Ovary (tissue), 7 donors: ENCODE measurements at regions not wholly inside any gene's neighbourhood (a gene's known extent, or its start where the extent isn't known, plus 50 kb on each side); places are given as distances from the start of the nearest gene placed in this dataset.

ENCODE experiments used
- DNase-seq, 5 donors: peaks; one replicate each; pipeline ENCODE4 v3.0.0-alpha.2; 2019 to 2020
- H3K27ac ChIP-seq, 2 donors: fragments of 200-600 bp; one replicate each; pipeline versions ENCODE4 v1.5.1 to v1.8.0; 2019 to 2022
- H3K27me3 ChIP-seq: fragments of 200-600 bp; one replicate; pipeline ENCODE4 v1.8.0; 2022
- H3K36me3 ChIP-seq: fragments of 200-600 bp; sonication (generic); one replicate; pipeline ENCODE4 v1.5.1; 2019
- H3K4me1 ChIP-seq: one replicate; pipeline ENCODE4 v1.8.1; 2013; ENCODE audit warnings: mild to moderate bottlenecking, moderate library complexity; ENCODE audit not compliant: insufficient read depth
- H3K4me3 ChIP-seq: fragments of 200-600 bp; sonication (generic); one replicate; pipeline ENCODE4 v1.5.1; 2017
- H3K9me3 ChIP-seq, 2 donors: fragments of 200-600 bp in 1 of 2; sonication (generic) in 1 of 2; one replicate each; pipeline versions ENCODE4 v1.5.1 to v1.8.1; 2013 to 2019; ENCODE audit warnings: mild to moderate bottlenecking in 1 of 2, moderate library complexity in 1 of 2
- CTCF ChIP-seq, 3 donors: fragments of 450-650 bp in 2 of 3; fragments of 200-600 bp in 1 of 3; IDR thresholded peaks; one replicate each; pipeline versions ENCODE4 v1.5.1 to v1.8.0; 2016 to 2022; ENCODE audit warnings: antibody characterized with exemption in 3 of 3, mild to moderate bottlenecking in 1 of 3
- EP300 ChIP-seq: sonication (generic); formaldehyde crosslinking; IDR thresholded peaks from one replicate; pipeline ENCODE4 v1.6.1; 2017; ENCODE audit warnings: antibody characterized with exemption
- POLR2A ChIP-seq: fragments of 450-650 bp; IDR thresholded peaks from one replicate; pipeline ENCODE4 v1.6.1; 2017; ENCODE audit warnings: antibody characterized with exemption, mild to moderate bottlenecking, moderate library complexity
- WGBS, 3 donors: extraction: QIAGEN DNeasy Blood & Tissue Kit in 1 of 3; methylation state at CpG; one replicate each; pipeline versions ENCODE4 v1.1.5 to v1.1.7; 2013 to 2017; 5-methylcytosine and 5-hydroxymethylcytosine counted together
- intact Hi-C, 4 donors: fragments of 100-400 bp; cut with DNase I; formaldehyde crosslinking; loops; one replicate each; pipeline versions ENCODE4 v1.11.0 to v1.15.1; 2022 to 2023
- donor health status: DM: no; HTN: no; CAD: no; lungs with moderate emphysema.
- donor health status: DM: no; HTN: no; CAD: no.
- donor health status: Bipolar disorder and iron deficiency.
- donor health status: DM: no; HTN: no; CAD: no.
- donor health status: DM: yes; HTN: yes; CAD: no.

DNA sequence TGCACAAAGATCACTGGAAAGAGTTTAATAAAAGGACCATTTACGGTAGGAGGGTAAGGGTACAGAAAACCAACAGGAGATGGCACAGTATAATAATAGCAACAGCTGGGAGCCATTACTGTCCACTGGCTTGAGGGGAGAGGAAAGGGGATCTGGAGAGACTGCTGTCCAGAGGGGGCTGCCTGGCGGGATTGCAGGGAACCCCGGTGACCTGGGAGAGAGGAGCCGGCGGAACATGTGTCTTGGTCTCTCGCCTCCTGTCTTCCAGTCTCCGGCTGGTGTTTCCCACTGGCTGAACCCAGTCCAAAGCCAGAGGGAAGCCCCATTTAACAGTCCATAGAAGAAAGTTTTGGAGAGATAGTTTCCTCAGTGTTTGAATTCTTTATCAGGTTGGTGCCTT lies 57.5 kb upstream of the PODXL start:
- H3K36me3 ChIP-seq = no peaks in the 10 kb centered on the region
- H3K4me3 ChIP-seq = no peak overlapping the region
- WGBS, 3 donors = 76 to 86% (median 79%) methylated on average over 7 of the region's 7 CpGs
- no peak overlapping the region for H3K27ac ChIP-seq
- intact Hi-C loops = no loop called here
- H3K27me3 ChIP-seq = no peaks in the 10 kb centered on the region
- DNase-seq = no peak
- no peak for TF ChIP-seq POLR2A
- TF ChIP-seq EP300 = no peak
- no peak for TF ChIP-seq CTCF (IDR thresholded peaks at IDR 0.05)
- H3K4me1 ChIP-seq = no peaks in the 10 kb centered on the region
- no peaks in the 10 kb centered on the region for H3K9me3 ChIP-seq

GRCh38 chr7:131610007-131610406 lies 53.6 kb upstream of the PODXL start:
- TF ChIP-seq CTCF (IDR thresholded peaks at IDR 0.05) (no peak), EP300 (no peak), POLR2A (no peak)
- Histone ChIP-seq H3K4me3 (no peak overlapping the region), H3K36me3 (no peaks in the 10 kb centered on the region), H3K27me3 (no peaks in the 10 kb centered on the region), H3K9me3 (no peaks in the 10 kb centered on the region), H3K4me1 (no peaks in the 10 kb centered on the region), H3K27ac (no peak overlapping the region)
- WGBS, 3 donors = 84 to 92% (median 89%) methylated on average over 5 of the region's 5 CpGs
- intact Hi-C loops = no loop called here
- no peak for DNase-seq

DNA sequence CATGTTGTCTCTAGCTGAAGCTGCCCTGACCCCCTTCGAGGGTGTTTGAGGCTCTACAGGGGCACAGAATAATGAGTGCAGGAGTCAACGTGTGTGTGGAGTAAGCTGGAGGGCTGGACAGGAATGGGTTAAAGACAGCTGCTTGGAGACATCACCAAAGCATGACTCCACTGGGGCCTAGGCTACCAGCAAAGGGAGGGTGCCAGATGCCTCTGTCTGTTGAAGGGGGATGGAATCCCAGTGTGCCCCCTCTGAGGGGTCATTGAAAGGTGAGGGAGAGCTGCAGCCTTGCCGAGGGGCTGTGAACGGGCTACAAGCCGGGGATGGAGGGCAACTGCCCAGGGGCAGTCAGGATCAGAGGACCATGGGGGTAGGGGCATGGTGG lies 51.7 kb upstream of the PODXL start:
- Histone ChIP-seq H3K4me1 (no peaks in the 10 kb centered on the region), H3K4me3 (no peak overlapping the region), H3K36me3 (no peaks in the 10 kb centered on the region), H3K9me3 (no peaks in the 10 kb centered on the region), H3K27ac (no peak overlapping the region), H3K27me3 (no peaks in the 10 kb centered on the region)
- 37 to 57% (median 45%) methylated on average over 5 of the region's 5 CpGs for WGBS, 3 donors
- no peak for TF ChIP-seq EP300
- TF ChIP-seq POLR2A = no peak
- no peak for TF ChIP-seq CTCF (IDR thresholded peaks at IDR 0.05)
- intact Hi-C loops = no loop called here
- DNase-seq = no peak

DNA sequence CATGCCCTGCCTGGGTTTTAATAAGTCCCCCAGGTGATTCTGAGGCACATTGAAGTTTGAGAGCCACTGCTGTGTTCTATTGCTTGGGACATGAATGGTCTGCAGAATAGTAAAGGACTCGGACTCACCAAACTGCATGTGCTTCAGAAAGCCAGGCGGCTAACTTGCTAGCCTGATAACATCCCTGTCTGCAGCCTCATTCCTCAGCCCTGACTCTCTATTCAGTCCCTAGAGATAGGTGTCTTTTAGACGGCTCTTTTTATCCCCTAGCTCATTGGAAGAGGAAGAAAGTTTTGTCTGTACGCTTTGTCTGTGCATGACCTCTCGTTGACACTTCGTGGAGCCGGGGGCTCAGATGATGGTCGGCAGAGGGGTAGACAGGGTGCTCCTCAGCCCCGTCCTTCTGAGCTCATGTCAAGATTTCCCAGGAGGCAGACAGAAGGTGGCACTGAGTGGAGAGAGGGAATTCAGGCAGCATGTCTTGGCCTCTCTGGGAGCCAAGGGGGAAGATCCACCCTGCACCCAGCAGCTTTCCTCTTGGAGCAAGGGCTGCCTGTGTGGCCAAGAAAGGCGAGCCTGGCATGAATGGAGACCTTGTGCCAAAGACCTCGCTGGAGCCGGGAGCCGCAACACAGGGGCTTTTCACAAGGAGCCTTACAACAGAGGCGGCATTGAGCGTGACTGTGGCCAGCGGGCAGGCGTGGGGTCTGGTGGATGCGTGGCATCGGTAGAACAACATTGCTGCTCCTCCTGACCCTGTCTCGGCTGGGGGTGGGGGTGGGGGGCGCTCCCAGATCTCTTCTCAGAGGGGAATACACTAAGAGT lies 51.1 kb upstream of the PODXL start:
- no peaks in the 10 kb centered on the region for H3K36me3 ChIP-seq
- no peak overlapping the region for H3K4me3 ChIP-seq
- WGBS, 3 donors = 69 to 80% (median 73%) methylated on average over 21 of the region's 21 CpGs
- intact Hi-C loops = no loop called here
- H3K27me3 ChIP-seq = no peaks in the 10 kb centered on the region
- DNase-seq = no peak
- no peaks in the 10 kb centered on the region for H3K4me1 ChIP-seq
- H3K27ac ChIP-seq = no peak overlapping the region
- no peak for TF ChIP-seq CTCF (IDR thresholded peaks at IDR 0.05)
- TF ChIP-seq POLR2A = no peak
- TF ChIP-seq EP300 = no peak
- no peaks in the 10 kb centered on the region for H3K9me3 ChIP-seq
